GM12874 (cell line): ENCODE measurements at regions not wholly inside any gene's neighbourhood (a gene's known extent, or its start where the extent isn't known, plus 50 kb on each side); places are given as distances from the start of the nearest gene placed in this dataset.

Experiments used
- TF ChIP-seq, protein P1 (sequence below): IDR thresholded peaks from 2 replicates; pipeline ENCODE4 v1.5.1; 2011; ENCODE audit warnings: low read depth, mild to moderate bottlenecking, control low read depth, low read length, moderate library complexity; ENCODE audit not compliant: insufficient read depth

DNA sequence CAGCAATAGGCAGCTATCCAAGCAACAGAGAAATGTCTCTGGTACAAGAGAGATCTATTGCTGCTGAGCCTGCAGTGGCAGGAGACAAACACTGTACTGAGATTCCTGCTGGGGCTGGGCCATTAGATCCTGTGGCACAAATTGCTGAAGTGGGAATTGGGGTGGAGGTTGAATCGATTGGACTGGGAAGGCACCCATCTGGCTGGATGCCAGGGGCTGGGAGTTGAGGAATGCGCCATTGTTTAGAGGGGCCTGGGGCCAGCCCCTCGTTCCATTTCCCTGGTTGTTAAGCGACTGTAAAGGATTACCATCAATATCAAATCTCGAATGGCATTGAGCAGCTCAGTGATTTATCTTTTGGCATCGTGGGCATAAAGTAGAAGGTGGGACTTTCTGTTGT lies 54.1 kb upstream of the ARL4D start:
- TF ChIP-seq, protein P1, sequence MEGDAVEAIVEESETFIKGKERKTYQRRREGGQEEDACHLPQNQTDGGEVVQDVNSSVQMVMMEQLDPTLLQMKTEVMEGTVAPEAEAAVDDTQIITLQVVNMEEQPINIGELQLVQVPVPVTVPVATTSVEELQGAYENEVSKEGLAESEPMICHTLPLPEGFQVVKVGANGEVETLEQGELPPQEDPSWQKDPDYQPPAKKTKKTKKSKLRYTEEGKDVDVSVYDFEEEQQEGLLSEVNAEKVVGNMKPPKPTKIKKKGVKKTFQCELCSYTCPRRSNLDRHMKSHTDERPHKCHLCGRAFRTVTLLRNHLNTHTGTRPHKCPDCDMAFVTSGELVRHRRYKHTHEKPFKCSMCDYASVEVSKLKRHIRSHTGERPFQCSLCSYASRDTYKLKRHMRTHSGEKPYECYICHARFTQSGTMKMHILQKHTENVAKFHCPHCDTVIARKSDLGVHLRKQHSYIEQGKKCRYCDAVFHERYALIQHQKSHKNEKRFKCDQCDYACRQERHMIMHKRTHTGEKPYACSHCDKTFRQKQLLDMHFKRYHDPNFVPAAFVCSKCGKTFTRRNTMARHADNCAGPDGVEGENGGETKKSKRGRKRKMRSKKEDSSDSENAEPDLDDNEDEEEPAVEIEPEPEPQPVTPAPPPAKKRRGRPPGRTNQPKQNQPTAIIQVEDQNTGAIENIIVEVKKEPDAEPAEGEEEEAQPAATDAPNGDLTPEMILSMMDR = no peak

DNA sequence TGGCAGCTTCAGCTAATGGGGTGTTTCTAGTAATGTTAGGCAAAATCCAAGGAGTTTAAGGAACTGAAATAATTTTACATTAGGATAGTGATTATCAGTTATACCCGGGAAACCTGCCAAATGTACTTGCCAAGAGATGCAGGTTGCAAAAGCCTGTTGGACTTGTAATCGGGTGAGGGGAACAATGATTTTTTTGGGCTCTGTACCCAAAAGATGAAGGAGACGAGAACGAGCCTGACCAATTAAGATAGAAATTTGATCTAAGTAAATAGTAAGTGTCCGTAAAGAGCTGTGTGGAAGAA lies 56.3 kb upstream of the ARL4D start:
- TF ChIP-seq, protein P1 = no peak

DNA sequence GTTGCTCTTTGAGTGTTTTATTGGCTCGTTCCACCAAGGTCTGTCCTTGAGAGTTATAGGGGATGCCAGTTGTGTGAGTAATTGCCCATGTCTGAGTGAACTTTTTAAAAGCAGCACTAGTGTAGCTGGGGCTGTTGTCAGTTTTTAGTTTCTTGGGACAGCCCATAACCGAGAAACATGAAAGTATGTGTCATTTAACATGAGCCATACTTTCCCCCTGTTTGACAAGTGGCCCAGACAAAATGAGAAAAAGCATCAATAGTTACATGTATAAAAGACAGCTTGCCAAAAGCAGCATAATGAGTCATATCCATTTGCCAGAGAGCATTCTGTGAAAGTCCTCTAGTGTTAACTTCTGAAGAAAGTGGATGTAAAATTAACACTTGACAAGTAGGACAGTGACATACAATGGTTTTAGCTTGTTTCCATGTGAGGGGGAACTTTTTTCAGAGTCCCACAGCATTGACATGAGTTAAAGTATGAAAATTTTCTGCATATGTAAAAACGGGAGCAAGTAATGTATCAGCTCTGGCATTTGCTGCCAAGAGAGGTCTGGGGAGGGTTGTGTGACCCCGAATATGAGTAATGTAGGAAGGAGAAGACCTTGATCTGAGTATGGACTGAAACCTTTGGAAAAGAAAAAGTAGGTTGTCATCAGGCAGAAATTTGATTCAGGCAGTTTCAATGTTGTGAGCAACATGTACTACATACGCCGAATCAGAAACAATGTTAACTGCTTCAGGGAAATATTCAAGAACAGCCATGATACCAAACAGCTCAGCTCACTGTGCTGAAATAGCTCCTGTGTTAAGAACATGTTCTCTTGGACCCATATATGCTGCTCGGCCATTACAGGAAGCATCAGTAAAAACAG lies 56.8 kb upstream of the ARL4D start:
- TF ChIP-seq, protein P1 = no peak

DNA sequence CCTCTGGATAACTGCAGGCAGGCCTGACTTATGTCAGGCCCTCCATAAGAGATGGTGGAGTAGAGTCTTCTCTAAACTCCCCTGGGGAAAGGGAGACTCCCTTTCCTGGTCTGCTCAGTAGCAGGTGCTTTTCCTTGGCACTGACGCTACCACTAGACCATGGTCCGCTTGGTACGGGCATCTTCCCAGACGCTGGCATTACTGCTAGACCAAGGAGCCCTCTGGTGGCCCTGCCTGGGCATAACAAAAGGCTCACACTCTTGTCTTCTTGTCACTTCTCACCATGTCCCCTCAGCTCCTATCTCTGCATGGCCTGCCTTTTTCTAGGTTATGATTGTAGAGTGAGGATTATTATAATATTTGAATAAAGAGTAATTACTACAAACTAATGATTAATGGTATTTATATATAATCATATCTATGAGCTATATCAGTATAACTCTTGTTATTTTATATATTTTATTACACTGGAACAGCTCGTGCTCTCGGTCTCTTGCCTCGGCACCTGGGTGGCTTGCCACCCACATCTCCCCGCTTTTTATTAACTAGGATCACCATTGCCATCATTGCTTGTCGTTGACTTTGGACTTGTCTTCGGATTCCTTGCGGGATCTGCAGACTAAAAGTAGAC lies 59.8 kb upstream of the ARL4D start:
- TF ChIP-seq, protein P1 = peak; percentile 81

DNA sequence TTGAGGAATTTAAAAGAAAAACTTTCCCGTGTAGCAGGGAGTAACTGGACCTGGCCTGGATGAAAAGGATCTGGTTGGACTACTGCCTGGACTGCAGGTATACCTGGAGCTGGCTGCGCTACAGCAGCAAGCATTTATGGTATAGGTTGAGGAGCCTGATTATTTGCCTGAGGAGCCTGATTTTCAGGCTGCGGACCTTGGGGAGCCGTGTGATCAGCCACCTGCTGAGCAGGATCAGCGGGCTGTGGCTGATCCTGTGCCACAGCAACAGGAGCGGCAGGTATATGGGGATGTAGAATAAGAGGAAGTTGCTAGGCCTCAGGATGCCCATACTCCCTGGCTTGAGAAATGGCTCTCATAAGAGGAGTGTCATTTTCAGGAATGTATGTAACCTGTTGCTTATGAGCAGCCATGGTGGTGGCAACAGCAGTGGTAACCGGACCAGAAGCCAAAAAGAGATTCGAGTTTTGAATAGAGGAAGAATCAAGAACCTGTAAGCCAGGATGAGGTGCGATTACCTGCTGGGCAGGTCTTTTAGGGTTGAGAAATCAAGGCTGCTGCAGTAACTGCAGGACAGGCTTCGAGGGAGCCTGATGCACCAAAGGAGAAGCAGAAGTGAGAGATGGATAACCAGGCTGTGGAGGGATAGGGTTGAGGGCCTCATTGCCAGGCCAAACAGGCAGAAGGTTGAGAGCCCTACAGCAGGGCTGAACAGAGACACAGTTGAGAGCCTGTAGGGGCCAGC lies 60.9 kb upstream of the ARL4D start:
- TF ChIP-seq, protein P1 = no peak

DNA sequence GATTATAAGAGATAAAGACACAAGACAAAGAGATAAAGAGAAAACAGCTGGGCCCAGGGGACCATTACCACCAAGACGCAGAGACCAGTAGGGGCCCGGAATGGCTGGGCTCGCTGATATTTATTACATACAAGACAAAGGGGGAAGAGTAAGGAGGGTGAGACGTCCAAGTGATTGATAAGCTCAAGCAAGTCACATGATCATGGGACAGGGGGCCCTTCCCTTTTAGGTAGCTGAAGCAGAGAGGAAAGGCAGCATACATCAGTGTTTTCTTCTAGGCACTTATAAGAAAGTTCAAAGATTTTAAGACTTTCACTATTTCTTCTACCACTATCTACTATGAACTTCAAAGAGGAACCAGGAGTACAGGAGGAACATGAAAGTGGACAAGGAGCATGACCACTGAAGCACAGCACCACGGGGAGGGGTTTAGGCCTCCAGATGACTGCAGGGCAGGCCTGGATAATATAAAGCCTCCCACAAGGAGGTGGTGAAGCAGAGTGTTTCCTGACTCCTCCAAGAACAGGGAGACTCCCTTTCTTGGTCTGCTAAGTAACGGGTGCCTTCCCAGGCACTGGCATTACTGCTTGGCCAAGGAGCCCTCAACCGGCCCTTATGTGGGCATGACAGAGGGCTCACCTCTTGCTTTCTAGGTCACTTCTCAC lies 63.9 kb upstream of the ARL4D start:
- TF ChIP-seq, protein P1 = no peak

DNA sequence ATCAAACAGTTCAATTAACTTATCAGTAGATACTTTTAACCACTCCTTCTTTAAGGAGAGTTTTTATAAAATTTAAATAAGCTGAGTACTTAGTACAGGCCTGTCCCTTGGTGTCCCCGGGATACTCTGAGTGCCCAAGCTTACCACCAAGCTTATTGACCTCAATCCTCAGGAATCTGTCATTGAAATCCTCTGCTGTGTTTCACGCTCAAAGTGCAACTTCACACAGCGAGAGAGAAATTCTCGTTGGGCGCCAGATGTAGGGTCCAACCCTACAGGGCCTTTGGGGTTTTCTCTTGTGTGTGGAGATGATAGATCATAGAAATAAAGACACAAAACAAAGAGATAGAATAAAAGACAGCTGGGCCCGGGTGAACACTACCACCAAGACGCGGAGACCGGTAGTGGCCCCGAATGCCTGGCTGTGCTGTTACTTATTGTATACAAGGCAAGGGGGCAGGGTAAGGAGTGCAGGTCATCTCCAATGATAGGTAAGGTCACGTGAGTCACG lies 65.3 kb upstream of the ARL4D start:
- TF ChIP-seq, protein P1 = no peak
